ENCODE measurements at regions not wholly inside any gene's neighbourhood (a gene's known extent, or its start where the extent isn't known, plus 50 kb on each side); places are given as distances from the start of the nearest gene placed in this dataset.

DNA sequence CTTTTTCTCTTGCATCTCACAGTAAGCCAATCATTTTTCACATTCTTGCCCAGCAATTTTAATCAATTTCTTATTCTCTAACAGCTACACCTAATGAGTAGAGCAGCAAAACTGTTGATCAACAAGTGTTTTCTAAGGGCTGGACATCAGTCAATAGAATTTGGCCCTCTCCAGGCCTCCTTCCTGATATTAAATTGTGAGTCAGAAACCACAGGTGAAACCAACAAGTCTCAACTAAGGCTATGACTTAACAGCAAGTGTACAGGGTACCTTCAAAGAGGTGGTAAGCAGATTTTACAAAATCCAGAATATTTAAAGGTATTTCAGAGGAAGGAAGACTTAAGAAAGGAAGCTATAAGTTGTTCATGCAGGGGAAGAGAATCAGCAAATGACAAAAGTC, 156.5 kb upstream of the ARHGAP24 start:
- Histone ChIP-seq H3K4me1 (no peaks in the 10 kb centered on the region), H3K27ac (no peak overlapping the region), H3K27me3 (no peaks in the 10 kb centered on the region), H3K36me3 (no peaks in the 10 kb centered on the region), H3K9me3 (no peaks in the 10 kb centered on the region), H3K4me3 (no peak overlapping the region)
- DNase-seq (ENCODE audit: low spot score in 2 of 2) = no peak
- intact Hi-C loops (cut with DNase I) = no loop called here
- TF ChIP-seq, protein P1, sequence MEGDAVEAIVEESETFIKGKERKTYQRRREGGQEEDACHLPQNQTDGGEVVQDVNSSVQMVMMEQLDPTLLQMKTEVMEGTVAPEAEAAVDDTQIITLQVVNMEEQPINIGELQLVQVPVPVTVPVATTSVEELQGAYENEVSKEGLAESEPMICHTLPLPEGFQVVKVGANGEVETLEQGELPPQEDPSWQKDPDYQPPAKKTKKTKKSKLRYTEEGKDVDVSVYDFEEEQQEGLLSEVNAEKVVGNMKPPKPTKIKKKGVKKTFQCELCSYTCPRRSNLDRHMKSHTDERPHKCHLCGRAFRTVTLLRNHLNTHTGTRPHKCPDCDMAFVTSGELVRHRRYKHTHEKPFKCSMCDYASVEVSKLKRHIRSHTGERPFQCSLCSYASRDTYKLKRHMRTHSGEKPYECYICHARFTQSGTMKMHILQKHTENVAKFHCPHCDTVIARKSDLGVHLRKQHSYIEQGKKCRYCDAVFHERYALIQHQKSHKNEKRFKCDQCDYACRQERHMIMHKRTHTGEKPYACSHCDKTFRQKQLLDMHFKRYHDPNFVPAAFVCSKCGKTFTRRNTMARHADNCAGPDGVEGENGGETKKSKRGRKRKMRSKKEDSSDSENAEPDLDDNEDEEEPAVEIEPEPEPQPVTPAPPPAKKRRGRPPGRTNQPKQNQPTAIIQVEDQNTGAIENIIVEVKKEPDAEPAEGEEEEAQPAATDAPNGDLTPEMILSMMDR (IDR thresholded peaks at IDR 0.05) = no peak

DNA sequence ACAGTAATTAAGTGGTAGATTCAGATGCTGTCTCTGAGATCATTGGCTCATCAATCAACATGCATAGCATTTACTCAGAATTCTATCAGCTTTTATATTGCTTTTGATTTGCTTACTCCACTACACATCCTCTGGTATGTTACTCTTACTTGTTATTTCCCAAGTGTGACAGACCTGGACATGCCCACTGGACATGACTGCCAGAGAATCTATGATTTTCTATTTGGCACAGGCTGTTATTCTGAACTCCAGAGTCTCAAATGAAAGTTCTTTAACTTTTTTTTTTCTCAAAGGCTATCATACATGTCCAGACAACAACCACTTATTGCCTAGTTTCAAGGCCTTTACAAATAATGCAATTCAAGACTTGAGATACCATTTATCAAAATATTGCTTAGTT, 116.1 kb upstream of the ARHGAP24 start:
- Histone ChIP-seq H3K27me3 (no peaks in the 10 kb centered on the region), H3K4me3 (no peak overlapping the region), H3K27ac (no peak overlapping the region), H3K36me3 (no peaks in the 10 kb centered on the region), H3K4me1 (no peaks in the 10 kb centered on the region), H3K9me3 (peaks cover 0 to 6% of the 10 kb centered on the region in 2 donors)
- intact Hi-C loops (cut with DNase I) = no loop called here
- no peak for DNase-seq (ENCODE audit: low spot score in 2 of 2)
- TF ChIP-seq, protein P1 (IDR thresholded peaks at IDR 0.05) = no peak

DNA sequence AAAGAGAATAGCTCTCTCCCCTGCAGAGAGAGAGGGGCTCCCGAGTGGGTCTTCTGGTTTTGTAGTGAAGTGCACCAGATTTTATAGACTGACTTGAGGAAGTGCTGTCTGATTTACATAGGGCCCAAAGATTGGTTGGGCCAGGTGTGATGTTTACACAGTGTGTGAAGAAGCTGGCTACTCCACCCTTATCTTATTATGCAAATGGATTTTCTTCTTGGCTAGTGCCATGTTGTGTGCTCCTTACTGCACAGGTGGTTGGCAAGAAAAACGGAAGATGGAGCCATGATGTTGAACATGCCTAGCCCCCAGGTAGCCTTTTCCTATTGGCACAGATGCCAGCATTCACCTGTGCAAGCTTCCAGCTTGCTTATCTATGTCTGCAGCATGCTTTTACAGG, 112.4 kb upstream of the ARHGAP24 start:
- DNase-seq (ENCODE audit: low spot score in 2 of 2) = no peak
- Histone ChIP-seq H3K4me1 (no peaks in the 10 kb centered on the region), H3K4me3 (no peak overlapping the region), H3K27ac (no peak overlapping the region), H3K36me3 (no peaks in the 10 kb centered on the region), H3K9me3 (peaks cover 0 to 6% of the 10 kb centered on the region in 2 donors), H3K27me3 (no peaks in the 10 kb centered on the region)
- intact Hi-C loops (cut with DNase I) = no loop called here
- TF ChIP-seq, protein P1 (IDR thresholded peaks at IDR 0.05) = no peak

DNA sequence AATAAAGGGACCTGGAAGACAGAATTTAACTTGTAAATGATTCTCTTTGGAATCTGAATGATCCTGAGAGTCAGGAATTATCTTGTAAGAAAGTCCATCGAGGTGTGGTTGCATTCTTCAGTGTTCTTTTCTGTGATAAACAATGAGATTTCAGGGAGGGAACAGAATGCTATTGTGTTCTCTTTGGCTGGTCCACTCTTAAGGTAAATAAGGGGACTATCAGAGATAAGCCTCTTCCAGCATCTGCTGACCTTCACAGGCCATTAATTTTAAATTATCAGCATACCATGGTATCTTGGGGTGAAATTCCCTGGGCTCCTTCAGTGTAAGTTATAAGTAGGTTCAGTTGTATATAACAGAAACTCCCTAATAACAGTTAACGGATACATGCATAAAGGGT, 107.1 kb upstream of the ARHGAP24 start:
- no peak overlapping the region for H3K4me3 ChIP-seq
- DNase-seq (ENCODE audit: low spot score in 2 of 2) = no peak
- TF ChIP-seq, protein P1 (IDR thresholded peaks at IDR 0.05) = no peak
- intact Hi-C loops (cut with DNase I) = no loop called here
- no peaks in the 10 kb centered on the region for H3K4me1 ChIP-seq
- H3K27me3 ChIP-seq = no peaks in the 10 kb centered on the region
- no peak overlapping the region for H3K27ac ChIP-seq
- H3K36me3 ChIP-seq = no peaks in the 10 kb centered on the region
- no peaks in the 10 kb centered on the region for H3K9me3 ChIP-seq

DNA sequence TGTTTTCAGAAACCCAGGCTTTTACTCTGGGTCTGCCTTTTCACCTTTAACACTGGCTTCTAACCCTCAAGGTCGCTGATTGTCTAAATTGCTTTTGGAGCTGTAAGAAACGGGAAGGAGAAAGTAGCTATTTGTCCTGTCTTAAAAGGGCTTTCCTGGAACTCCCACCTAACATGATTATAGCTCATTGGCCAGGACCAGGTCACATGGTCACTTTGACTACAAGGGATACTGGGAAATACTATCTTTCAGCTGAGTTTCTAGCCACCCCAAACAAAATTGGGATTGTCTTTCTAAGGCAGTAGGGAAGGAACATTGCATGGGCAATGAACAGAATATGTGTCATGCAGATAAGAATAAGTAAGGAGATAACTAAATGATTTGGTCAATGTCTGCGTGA, 106.7 kb upstream of the ARHGAP24 start:
- Histone ChIP-seq H3K9me3 (no peaks in the 10 kb centered on the region), H3K36me3 (no peaks in the 10 kb centered on the region), H3K27ac (no peak overlapping the region), H3K4me1 (no peaks in the 10 kb centered on the region), H3K4me3 (no peak overlapping the region), H3K27me3 (no peaks in the 10 kb centered on the region)
- TF ChIP-seq, protein P1 (IDR thresholded peaks at IDR 0.05) = no peak
- no peak for DNase-seq (ENCODE audit: low spot score in 2 of 2)
- intact Hi-C loops (cut with DNase I) = no loop called here

DNA sequence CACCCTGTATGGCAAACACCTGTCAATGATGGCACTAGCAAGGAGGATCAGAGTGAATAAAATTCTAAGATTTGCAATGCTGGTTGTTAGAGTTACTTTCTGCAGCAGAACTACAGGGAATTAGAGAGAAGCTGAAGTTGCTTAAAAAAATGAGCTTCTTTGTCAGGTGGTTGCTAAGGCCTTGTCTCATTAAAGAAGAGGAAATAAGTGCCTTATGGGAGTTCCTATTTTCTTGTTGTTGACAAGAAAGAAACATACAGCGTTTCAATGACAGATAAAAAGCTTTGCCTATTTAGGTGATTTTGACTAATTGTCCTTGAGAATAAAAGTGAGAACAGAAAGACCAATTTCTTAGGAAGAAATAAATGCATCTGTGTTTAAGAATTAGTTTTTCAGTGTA, 106.0 kb upstream of the ARHGAP24 start:
- TF ChIP-seq, protein P1 (IDR thresholded peaks at IDR 0.05) = no peak
- H3K4me3 ChIP-seq = no peak overlapping the region
- DNase-seq (ENCODE audit: low spot score in 2 of 2) = no peak
- no peaks in the 10 kb centered on the region for H3K4me1 ChIP-seq
- H3K9me3 ChIP-seq = no peaks in the 10 kb centered on the region
- intact Hi-C loops (cut with DNase I) = no loop called here
- H3K27ac ChIP-seq = no peak overlapping the region
- H3K27me3 ChIP-seq = no peaks in the 10 kb centered on the region
- H3K36me3 ChIP-seq = no peaks in the 10 kb centered on the region
